ENCODE measurements at regions not wholly inside any gene's neighbourhood (a gene's known extent, or its start where the extent isn't known, plus 50 kb on each side); places are given as distances from the start of the nearest gene placed in this dataset.
"Not testable (repeated sequence)": the region's sequence is repeated elsewhere in the genome, so short reads cannot be mapped to it uniquely, and the experiment has no call there.

GRCh38 chrX:31014474-31014873, 57.4 kb downstream of the FTHL17 start:
- not testable (repeated sequence) for DNase-seq

GRCh38 chrX:31012509-31013025, 59.3 kb downstream of the FTHL17 start:
- DNase-seq = no peak

DNA sequence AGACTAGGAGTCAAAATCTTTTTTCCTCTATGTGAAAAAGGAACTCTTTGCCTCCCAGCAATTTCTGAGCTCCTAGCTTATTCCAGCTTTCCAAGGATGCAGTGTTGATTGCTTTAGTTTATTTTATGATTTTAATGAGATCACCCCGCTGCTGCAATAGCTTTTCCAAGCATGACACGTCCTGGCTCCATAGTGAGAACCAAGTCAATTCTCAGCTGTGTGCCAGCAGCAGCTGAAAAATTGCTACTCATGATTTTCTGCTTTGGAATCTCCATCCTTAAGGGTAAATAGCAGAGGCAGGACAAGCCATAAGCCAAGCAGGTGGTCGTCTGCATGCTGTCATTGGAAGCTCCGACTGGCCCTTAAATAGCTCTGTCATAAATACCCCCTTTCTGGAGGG, 64.5 kb downstream of the FTHL17 start:
- no peak for DNase-seq

DNA sequence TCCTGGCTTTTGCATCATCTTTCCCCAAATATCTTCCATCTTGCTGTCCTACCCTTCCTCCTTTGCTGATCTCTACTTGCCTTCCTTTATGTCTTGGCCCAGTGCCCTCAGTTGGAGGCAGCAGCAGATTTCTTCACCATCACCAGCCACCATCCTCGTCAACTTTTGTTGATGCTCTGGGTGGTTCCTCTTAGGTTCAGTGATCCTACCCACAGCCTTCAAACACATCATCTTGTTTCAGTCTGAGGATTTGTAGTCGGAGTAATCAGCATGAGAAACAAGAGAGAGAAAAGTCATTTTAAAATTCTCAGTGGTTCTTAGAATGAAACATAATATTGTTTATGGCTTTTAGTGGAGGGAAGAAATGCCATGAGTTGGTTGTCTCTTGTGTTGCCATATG, 65.8 kb downstream of the FTHL17 start:
- DNase-seq = no peak

DNA sequence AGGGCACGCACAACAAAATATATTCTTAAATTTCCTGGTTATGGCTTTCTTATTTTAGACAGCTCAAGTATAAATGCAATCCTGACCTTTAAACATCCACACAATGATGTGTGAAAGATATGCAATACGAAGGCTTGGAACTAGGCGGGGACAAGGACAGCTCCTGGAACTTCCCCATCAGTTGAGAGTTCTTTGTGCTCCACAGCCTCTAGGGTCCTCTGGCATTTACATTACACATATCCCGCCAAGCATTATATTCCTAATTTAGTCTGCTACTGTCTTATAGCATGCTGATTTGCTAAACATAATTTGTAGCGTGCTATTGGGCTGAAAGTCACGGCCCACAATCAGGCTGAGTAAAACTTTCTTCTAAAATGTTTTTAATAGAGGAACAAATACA, 74.4 kb downstream of the FTHL17 start:
- DNase-seq = no peak

- no peak for DNase-seq
Observed at GRCh38 chrX:30995705-30996104, 76.1 kb downstream of the FTHL17 start.

DNA sequence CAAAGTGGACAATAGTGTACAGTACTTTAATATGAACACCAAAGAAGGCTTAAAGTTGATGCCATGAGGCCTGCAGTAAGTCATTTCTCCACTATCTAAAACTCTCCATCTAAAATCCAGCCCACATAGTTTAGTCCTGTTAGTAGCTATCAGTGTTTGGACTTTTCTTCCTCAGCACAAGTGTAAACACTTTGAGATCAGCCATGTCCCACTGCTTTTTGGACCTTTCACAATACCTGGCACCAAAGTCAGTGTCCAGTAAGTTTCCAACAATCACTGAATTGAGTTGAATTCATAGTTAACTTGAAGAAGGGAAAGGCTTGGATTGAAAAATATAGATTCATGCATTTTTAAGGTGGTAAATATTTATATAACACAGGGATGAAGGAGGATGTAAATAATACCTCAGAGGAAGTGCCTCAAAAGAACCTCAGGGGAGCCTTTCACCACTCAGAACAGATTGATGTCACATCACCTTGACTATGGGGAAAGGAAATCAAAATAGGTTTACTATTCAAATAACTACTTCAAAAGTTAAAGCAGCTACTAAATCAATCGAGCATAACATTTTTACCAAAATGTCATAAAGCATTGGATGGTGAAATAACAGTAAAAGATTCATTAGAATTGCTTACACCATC, 76.7 kb downstream of the FTHL17 start:
- DNase-seq = no peak

DNA sequence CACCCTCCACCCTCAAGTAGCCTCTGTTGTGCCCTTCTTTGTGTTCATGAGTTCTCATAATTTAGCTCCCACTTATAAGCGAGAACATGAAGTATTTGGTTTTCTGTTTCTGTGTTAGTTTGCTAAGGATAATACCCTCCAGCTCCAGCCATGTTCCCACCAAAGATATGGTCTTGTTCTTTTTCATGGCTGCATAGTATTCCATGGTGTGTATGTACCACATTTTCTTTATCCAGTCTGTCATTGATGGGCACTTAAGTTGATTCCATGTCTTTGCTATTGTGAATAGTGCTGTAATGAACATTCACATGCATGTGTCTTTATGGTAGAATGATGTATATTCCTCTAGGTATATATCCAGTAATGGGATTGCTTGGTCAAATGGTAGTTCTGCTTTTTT, 77.8 kb downstream of the FTHL17 start:
- not testable (repeated sequence) for DNase-seq

- DNase-seq = no peak
Observed at GRCh38 chrX:30992381-30992904, 79.4 kb downstream of the FTHL17 start.

GRCh38 chrX:30990361-30990760, 81.5 kb downstream of the FTHL17 start:
- no peak for DNase-seq

DNA sequence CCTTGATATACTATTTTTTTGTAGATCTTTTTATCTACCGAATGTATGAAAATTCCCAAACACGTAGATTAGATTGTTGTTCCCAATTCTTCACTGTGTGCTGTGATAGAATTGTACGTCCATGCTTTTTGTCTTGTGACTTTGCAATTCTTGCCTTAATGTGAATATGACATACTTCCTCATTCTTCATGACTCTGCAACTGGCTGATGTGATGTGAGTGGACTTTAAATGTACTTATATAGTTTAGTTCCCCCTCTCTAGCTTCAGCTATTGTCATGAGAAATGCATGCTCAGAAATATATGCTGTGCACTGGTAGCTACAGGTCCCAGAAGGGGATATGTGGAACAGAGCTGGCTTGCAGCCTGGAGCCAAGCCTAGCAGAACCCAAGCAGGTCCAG, 89.4 kb downstream of the FTHL17 start:
- peak; percentile 22 for DNase-seq

GRCh38 chrX:30981968-30982367, 89.9 kb downstream of the FTHL17 start:
- no peak for DNase-seq

GRCh38 chrX:30979271-30979670, 90.2 kb upstream of the TAB3 start:
- DNase-seq = no peak

GRCh38 chrX:30975467-30975866, 86.4 kb upstream of the TAB3 start:
- DNase-seq = no peak

DNA sequence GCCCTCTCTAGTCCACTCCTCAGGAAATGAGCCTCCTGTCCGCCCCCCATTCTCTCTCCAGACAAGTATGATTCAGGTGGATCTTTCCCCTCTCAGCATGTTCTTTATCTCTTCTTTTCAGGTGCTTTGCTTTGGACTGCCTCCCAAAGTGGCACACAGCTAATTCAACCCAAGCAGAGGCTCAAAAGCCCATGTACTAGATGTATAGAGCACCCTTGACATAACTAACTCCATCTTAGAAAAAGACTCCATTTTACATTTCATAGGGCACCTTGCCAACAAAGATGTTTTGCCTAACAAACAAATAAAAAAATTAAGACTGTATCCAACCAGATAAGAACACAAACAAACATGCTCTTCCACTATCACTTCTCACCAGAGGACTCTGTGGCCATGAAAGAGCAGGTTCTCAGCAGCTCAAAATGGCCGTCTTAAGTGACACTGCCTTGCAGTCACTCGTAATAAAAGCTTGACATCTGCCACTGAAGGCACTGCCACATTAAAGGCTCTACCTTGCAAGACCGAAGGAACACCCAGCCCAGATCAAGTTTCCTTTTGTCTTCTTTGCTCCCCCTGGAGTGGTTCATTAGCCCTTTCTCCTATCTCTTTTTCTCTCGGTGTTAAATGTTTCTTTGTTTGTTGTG, 84.9 kb upstream of the TAB3 start:
- no peak for DNase-seq

DNA sequence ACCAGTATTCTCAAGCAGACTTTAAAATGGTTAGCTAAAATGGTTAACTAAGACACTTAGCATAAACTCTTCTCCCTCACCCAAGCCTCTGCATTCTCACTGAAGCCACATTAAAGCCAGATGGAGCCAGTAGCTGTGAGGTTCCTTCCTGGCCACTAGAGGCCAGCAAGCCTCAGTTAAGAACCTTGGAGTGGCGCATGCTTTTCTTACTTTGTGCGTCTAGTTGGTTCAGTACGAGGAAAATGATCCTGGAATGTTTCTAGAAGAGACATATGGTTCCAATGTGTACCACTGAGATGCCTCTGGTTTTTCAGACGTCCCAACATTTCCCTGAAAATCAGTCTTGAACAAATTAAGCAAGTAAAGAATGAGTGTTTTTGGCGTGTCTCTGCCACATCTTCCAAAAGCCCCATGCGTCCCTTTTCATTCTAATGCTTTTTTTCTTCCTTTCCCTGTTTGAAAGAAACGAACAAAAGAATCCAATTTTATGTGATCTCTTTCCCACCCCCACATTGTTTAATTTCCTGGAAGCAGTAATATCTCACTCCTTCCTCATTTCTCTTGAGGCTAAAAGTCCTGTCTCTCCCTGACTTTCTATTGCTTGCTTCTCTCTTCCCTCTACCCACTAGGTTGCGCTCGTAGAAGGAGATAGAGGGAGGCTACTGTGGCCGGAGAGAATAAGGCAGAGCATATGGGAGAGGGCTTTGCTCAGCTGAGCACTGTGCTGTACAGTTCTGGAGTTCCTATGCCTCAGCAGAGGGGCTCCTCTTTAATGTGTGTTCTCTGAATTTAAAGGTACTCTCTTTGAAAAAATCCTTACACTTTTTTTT, 82.9 kb upstream of the TAB3 start:
- DNase-seq = peak; percentile 30

DNA sequence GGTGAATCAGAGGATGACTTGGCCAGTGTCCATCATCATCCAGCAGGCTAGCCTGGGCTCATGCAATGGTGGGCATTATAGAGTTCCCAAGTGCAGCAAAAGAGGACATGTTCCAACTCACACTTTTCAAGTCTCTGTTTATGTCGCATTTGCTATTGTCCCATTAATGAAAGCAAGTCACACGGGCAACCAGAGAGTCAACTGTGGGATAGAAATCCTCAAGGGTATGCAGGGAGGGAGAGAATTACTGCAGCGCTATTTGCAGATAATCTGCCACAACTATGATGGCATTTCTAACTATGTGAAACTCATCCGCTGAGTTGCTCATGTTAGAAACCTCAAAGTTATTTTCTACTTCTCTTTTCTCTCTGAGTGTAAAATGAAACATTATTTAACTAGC, 78.5 kb upstream of the TAB3 start:
- no peak for DNase-seq

DNA sequence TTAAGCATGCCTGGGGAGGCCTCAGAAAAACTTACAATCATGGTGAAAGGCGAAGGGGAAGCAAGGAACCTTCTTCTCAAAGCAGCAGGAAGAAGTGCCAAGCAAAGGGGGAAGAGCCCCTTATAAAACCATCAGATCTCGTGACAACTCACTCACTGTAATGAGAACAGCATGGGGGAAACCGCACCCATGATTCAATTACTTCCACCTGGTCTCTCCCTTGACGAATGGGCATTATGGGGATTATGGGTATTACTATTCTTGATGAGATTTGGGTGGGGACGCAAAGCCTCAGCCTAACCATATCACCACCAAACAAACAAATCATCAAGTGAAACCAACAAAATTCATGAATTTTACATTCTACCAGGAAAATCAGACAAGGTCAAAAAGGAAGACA, 76.7 kb upstream of the TAB3 start:
- DNase-seq = no peak

- no peak for DNase-seq
Observed at GRCh38 chrX:30961387-30962174, 72.5 kb upstream of the TAB3 start.

GRCh38 chrX:30957753-30958152, 68.7 kb upstream of the TAB3 start:
- no peak for DNase-seq

DNA sequence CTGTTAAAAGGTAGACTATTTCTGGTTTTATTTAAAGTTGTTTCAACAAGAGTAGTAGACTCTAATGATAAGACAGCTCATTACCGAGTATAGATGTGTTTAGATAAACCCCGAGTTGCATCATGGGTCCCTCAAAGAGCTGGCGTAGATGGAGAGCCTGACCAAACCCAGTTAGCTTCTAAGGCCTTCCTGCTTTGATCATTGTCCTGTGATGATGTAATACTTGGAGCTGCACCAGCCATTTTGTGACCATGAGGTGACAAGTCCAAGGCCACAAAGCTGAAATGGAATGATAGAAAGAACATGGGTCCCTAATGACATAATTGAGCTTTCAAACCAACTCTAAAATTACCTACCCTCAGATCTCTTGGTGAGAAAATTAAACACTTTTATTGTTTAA, 66.6 kb upstream of the TAB3 start:
- DNase-seq = no peak

DNA sequence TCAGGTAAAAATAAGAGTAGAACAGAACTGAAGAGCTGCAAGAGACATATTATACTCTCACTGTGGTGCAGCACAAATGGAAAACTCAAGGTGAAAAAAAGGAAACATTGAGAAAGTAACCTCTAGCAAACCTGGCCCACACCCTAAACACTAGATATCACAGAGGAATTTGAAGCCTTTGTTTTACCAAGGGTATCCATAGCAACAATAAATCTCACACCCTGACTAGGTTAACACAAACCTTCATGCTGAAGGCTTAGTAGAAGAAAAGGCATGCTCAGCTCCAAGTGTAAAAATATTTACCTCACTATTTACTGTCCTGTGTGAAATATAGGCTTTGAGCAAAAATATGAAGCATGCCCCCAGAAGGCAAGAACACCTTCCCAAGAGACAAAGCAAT, 61.9 kb upstream of the TAB3 start:
- DNase-seq = no peak

- DNase-seq = no peak
Observed at GRCh38 chrX:30950391-30950790, 61.3 kb upstream of the TAB3 start.

Measured in GDM1 (cell line).